ENCODE measurements at regions not wholly inside any gene's neighbourhood (a gene's known extent, or its start where the extent isn't known, plus 50 kb on each side); places are given as distances from the start of the nearest gene placed in this dataset.

DNA sequence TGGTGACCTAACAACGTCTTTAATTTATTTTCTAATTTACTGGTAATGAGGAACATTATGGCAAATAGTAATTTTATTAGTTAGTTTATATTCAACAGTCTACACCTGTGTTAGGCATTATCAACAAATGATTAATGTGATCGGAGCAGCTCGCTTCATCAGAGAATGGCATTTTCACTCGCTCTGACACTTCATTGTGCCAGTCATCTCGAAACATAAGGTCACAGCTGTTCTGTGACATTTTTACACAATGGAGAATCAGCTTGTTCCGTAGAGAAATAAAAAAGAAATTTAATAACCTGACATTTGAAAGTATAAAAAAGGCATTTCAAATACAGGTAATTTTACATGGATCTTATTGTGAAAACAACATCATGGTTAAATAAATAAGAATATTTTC lies 858.4 kb downstream of the SLITRK6 start:
- TF ChIP-seq TAF1 (IDR thresholded peaks at IDR 0.05; ENCODE audit: low read depth, low read length): no peak
- TF ChIP-seq POU2F2 (IDR thresholded peaks at IDR 0.05; ENCODE audit: low read depth, low read length): no peak
- no peak for TF ChIP-seq POLR2AphosphoS5 (IDR thresholded peaks at IDR 0.05; ENCODE audit: low read depth, low read length)
- no peak for TF ChIP-seq PAX5 (IDR thresholded peaks at IDR 0.05; ENCODE audit: insufficient read depth, low read length, severe bottlenecking)
- DNase-seq (ENCODE audit: insufficient read length, low spot score) (no peak), FAIRE-seq (no peak)

- no peak for DNase-seq (ENCODE audit: insufficient read length, low spot score)
- no peak for FAIRE-seq
- TF ChIP-seq POLR2A (IDR thresholded peaks at IDR 0.05; ENCODE audit: low read depth, low read length): no peak
- no peak for TF ChIP-seq TAF1 (IDR thresholded peaks at IDR 0.05; ENCODE audit: low read depth, low read length)
- TF ChIP-seq PAX5 (IDR thresholded peaks at IDR 0.05; ENCODE audit: insufficient read depth, low read length, severe bottlenecking): no peak
- TF ChIP-seq SPI1 (IDR thresholded peaks at IDR 0.05; ENCODE audit: low read depth, low read length): no peak
- no peak for TF ChIP-seq POLR2AphosphoS5 (IDR thresholded peaks at IDR 0.05; ENCODE audit: low read depth, low read length)
- no peak for TF ChIP-seq POU2F2 (IDR thresholded peaks at IDR 0.05; ENCODE audit: low read depth, low read length)
Observed at GRCh38 chr13:84940167-84940566, 859.1 kb downstream of the SLITRK6 start.

GRCh38 chr13:84934911-84935310 lies 864.3 kb downstream of the SLITRK6 start:
- DNase-seq (ENCODE audit: insufficient read length, low spot score) (no peak), FAIRE-seq (no peak)
- no peak for TF ChIP-seq PAX5 (IDR thresholded peaks at IDR 0.05; ENCODE audit: insufficient read depth, low read length, severe bottlenecking)
- no peak for TF ChIP-seq POU2F2 (IDR thresholded peaks at IDR 0.05; ENCODE audit: low read depth, low read length)
- TF ChIP-seq POLR2AphosphoS5 (IDR thresholded peaks at IDR 0.05; ENCODE audit: low read depth, low read length): no peak
- TF ChIP-seq TAF1 (IDR thresholded peaks at IDR 0.05; ENCODE audit: low read depth, low read length): no peak
- no peak for TF ChIP-seq SPI1 (IDR thresholded peaks at IDR 0.05; ENCODE audit: low read depth, low read length)
- no peak for TF ChIP-seq POLR2A (IDR thresholded peaks at IDR 0.05; ENCODE audit: low read depth, low read length)

- no peak for FAIRE-seq
- no peak for DNase-seq (ENCODE audit: insufficient read length, low spot score)
- no peak for TF ChIP-seq PAX5 (IDR thresholded peaks at IDR 0.05; ENCODE audit: insufficient read depth, low read length, severe bottlenecking)
- TF ChIP-seq POU2F2 (IDR thresholded peaks at IDR 0.05; ENCODE audit: low read depth, low read length): no peak
- TF ChIP-seq SPI1 (IDR thresholded peaks at IDR 0.05; ENCODE audit: low read depth, low read length): no peak
- no peak for TF ChIP-seq TAF1 (IDR thresholded peaks at IDR 0.05; ENCODE audit: low read depth, low read length)
- TF ChIP-seq POLR2A (IDR thresholded peaks at IDR 0.05; ENCODE audit: low read depth, low read length): no peak
- no peak for TF ChIP-seq POLR2AphosphoS5 (IDR thresholded peaks at IDR 0.05; ENCODE audit: low read depth, low read length)
Observed at GRCh38 chr13:84933797-84934196, 865.4 kb downstream of the SLITRK6 start.

DNA sequence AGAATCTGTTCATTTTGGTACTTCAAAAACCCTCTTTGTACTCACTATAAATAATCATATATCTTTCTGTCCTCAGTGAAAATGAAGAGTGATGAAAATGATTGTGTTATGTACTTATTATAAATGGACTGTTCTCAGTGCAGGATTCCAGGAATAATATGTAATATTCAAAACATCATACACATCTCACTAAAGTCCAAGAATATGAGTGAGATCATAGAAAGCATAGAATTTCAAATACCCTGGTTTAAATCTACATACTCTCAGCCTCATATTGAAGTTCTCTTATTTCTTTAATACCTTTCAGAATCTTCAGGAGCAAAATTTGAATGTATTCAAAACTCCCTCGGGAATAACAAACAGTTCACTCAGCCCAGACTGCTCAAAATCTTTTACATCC lies 868.0 kb downstream of the SLITRK6 start:
- DNase-seq (ENCODE audit: insufficient read length, low spot score): no peak
- TF ChIP-seq POU2F2 (IDR thresholded peaks at IDR 0.05; ENCODE audit: low read depth, low read length) (no peak), POLR2AphosphoS5 (IDR thresholded peaks at IDR 0.05; ENCODE audit: low read depth, low read length) (no peak), SPI1 (IDR thresholded peaks at IDR 0.05; ENCODE audit: low read depth, low read length) (no peak), TAF1 (IDR thresholded peaks at IDR 0.05; ENCODE audit: low read depth, low read length) (no peak), PAX5 (IDR thresholded peaks at IDR 0.05; ENCODE audit: insufficient read depth, low read length, severe bottlenecking) (no peak), POLR2A (IDR thresholded peaks at IDR 0.05; ENCODE audit: low read depth, low read length) (no peak)
- FAIRE-seq: no peak

- no peak for TF ChIP-seq TAF1 (IDR thresholded peaks at IDR 0.05; ENCODE audit: low read depth, low read length)
- no peak for TF ChIP-seq POLR2A (IDR thresholded peaks at IDR 0.05; ENCODE audit: low read depth, low read length)
- TF ChIP-seq POU2F2 (IDR thresholded peaks at IDR 0.05; ENCODE audit: low read depth, low read length): no peak
- no peak for TF ChIP-seq SPI1 (IDR thresholded peaks at IDR 0.05; ENCODE audit: low read depth, low read length)
- no peak for TF ChIP-seq POLR2AphosphoS5 (IDR thresholded peaks at IDR 0.05; ENCODE audit: low read depth, low read length)
- TF ChIP-seq PAX5 (IDR thresholded peaks at IDR 0.05; ENCODE audit: insufficient read depth, low read length, severe bottlenecking): no peak
- no peak for DNase-seq (ENCODE audit: insufficient read length, low spot score)
- FAIRE-seq: no peak
Observed at GRCh38 chr13:84927442-84928169, 871.6 kb downstream of the SLITRK6 start.

DNA sequence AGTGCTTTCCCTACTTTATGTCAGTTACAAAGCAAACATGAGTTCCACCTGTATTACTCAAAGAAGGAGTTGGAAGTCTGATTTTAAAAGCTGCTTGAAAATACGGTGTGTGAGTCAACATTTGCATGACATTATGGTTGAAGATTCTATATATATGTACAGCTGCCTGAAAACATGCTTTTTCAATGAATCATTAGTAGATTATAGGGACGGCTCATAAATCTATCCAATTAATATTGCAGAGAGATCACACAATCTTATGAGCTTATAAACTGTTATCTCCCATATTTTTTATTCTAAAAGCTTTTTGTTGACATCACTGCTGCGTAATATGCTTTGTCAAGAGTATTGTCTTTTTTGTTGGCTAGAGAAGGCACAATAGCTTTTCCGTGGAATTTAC lies 873.8 kb downstream of the SLITRK6 start:
- no peak for TF ChIP-seq SPI1 (IDR thresholded peaks at IDR 0.05; ENCODE audit: low read depth, low read length)
- no peak for TF ChIP-seq POLR2AphosphoS5 (IDR thresholded peaks at IDR 0.05; ENCODE audit: low read depth, low read length)
- TF ChIP-seq POLR2A (IDR thresholded peaks at IDR 0.05; ENCODE audit: low read depth, low read length): no peak
- TF ChIP-seq TAF1 (IDR thresholded peaks at IDR 0.05; ENCODE audit: low read depth, low read length): no peak
- TF ChIP-seq PAX5 (IDR thresholded peaks at IDR 0.05; ENCODE audit: insufficient read depth, low read length, severe bottlenecking): no peak
- TF ChIP-seq POU2F2 (IDR thresholded peaks at IDR 0.05; ENCODE audit: low read depth, low read length): no peak
- DNase-seq (ENCODE audit: insufficient read length, low spot score) (no peak), FAIRE-seq (no peak)

GRCh38 chr13:84923831-84924230 lies 875.4 kb downstream of the SLITRK6 start:
- no peak for TF ChIP-seq POLR2AphosphoS5 (IDR thresholded peaks at IDR 0.05; ENCODE audit: low read depth, low read length)
- no peak for TF ChIP-seq POU2F2 (IDR thresholded peaks at IDR 0.05; ENCODE audit: low read depth, low read length)
- TF ChIP-seq SPI1 (IDR thresholded peaks at IDR 0.05; ENCODE audit: low read depth, low read length): no peak
- no peak for TF ChIP-seq PAX5 (IDR thresholded peaks at IDR 0.05; ENCODE audit: insufficient read depth, low read length, severe bottlenecking)
- no peak for TF ChIP-seq TAF1 (IDR thresholded peaks at IDR 0.05; ENCODE audit: low read depth, low read length)
- no peak for TF ChIP-seq POLR2A (IDR thresholded peaks at IDR 0.05; ENCODE audit: low read depth, low read length)
- DNase-seq (ENCODE audit: insufficient read length, low spot score): no peak
- FAIRE-seq: no peak

- no peak for FAIRE-seq
- no peak for DNase-seq (ENCODE audit: insufficient read length, low spot score)
- TF ChIP-seq SPI1 (IDR thresholded peaks at IDR 0.05; ENCODE audit: low read depth, low read length) (no peak), TAF1 (IDR thresholded peaks at IDR 0.05; ENCODE audit: low read depth, low read length) (no peak), POU2F2 (IDR thresholded peaks at IDR 0.05; ENCODE audit: low read depth, low read length) (no peak), POLR2A (IDR thresholded peaks at IDR 0.05; ENCODE audit: low read depth, low read length) (no peak), PAX5 (IDR thresholded peaks at IDR 0.05; ENCODE audit: insufficient read depth, low read length, severe bottlenecking) (no peak), POLR2AphosphoS5 (IDR thresholded peaks at IDR 0.05; ENCODE audit: low read depth, low read length) (no peak)
Observed at GRCh38 chr13:84917252-84917878, 881.9 kb downstream of the SLITRK6 start.

Data from GM12891 (cell line).